AG04449 (cell line): ENCODE measurements at regions not wholly inside any gene's neighbourhood (a gene's known extent, or its start where the extent isn't known, plus 50 kb on each side); places are given as distances from the start of the nearest gene placed in this dataset.
"Not testable (repeated sequence)": the region's sequence is repeated elsewhere in the genome, so short reads cannot be mapped to it uniquely, and the experiment has no call there.

Experiments
- CTCF ChIA-PET: fragments of 350-600 bp; formaldehyde crosslinking; extraction: SDS; loops from one replicate; lab custom pipeline; 2021; ENCODE audit warnings: antibody characterized with exemption; lab: Yijun Ruan, JAX
- POLR2A ChIA-PET: fragments of 400-600, 350-600 bp; formaldehyde crosslinking; extraction: SDS; loops from one replicate; lab custom pipeline; 2020; ENCODE audit warnings: antibody characterized with exemption, inconsistent platforms; lab: Yijun Ruan, JAX
- DNase-seq: peaks from one replicate; pipeline ENCODE4 v3.0.0-alpha.2; 2010; ENCODE audit warnings: low read depth, low spot score
- H3K4me3 ChIP-seq: 2 replicates; pipeline ENCODE4 v1.5.1; 2011; ENCODE audit warnings: low read depth, mild to moderate bottlenecking, control low read depth, low read length
- CTCF ChIP-seq: IDR thresholded peaks from one replicate; pipeline ENCODE4 v1.5.1; 2011; ENCODE audit warnings: mild to moderate bottlenecking, moderate library complexity, low read length, control low read depth, inconsistent platforms; ENCODE audit not compliant: insufficient read depth; ENCODE audit errors: missing control alignments

GRCh38 chr2:190584980-190585661, 50.6 kb upstream of the NEMP2 start:
- no peak for TF ChIP-seq CTCF

GRCh38 chr2:190587106-190587505, 52.6 kb upstream of the NEMP2 start:
- ChIA-PET POLR2A (no interaction called here), CTCF (no interaction called here)
- no peak for DNase-seq
- no peak for TF ChIP-seq CTCF
- no peak overlapping the region for H3K4me3 ChIP-seq

More at GRCh38 chr2:190584980-190585661, 50.6 kb upstream of the NEMP2 start:
- ChIA-PET CTCF (no interaction called here), POLR2A (no interaction called here)
- no peak overlapping the region for H3K4me3 ChIP-seq
- no peak for DNase-seq

GRCh38 chr2:190589008-190589407, 54.5 kb upstream of the NEMP2 start:
- POLR2A ChIA-PET = no interaction called here
- DNase-seq = no peak
- CTCF ChIA-PET = no interaction called here
- TF ChIP-seq CTCF = no peak
- no peak overlapping the region for H3K4me3 ChIP-seq

GRCh38 chr2:190591437-190591836, 56.9 kb upstream of the NEMP2 start:
- ChIA-PET CTCF (no interaction called here), POLR2A (no interaction called here)
- H3K4me3 ChIP-seq = no peak overlapping the region
- no peak for DNase-seq
- no peak for TF ChIP-seq CTCF

- DNase-seq = no peak
- ChIA-PET CTCF (interaction anchor here (0.9 kb wide), 1 partner anchor 10 kb away, joined by 3 read pairs; no protein-coding TSS in a partner anchor), POLR2A (no interaction called here)
- H3K4me3 ChIP-seq = no peak overlapping the region
- no peak for TF ChIP-seq CTCF
Measured at GRCh38 chr2:190592831-190593230, 56.1 kb upstream of the NAB1 start.

- POLR2A ChIA-PET, H3K4me3 ChIP-seq, CTCF ChIA-PET, DNase-seq: not testable (repeated sequence)
Measured at GRCh38 chr2:190595879-190596278, 53.0 kb upstream of the NAB1 start.

- DNase-seq = no peak
- H3K4me3 ChIP-seq = no peak overlapping the region
- no peak for TF ChIP-seq CTCF
- ChIA-PET CTCF (no interaction called here), POLR2A (interaction anchor here (0.7 kb wide), 1 partner anchor 164 kb away, joined by 4 read pairs; no protein-coding TSS in a partner anchor)
Measured at GRCh38 chr2:190596993-190597392, 51.9 kb upstream of the NAB1 start.
